Panc1 (cell line): ENCODE measurements at regions not wholly inside any gene's neighbourhood (a gene's known extent, or its start where the extent isn't known, plus 50 kb on each side); places are given as distances from the start of the nearest gene placed in this dataset.
"Not testable (repeated sequence)": the region's sequence is repeated elsewhere in the genome, so short reads cannot be mapped to it uniquely, and the experiment has no call there.

Experiments used
- ATAC-seq: fragments of 200-7000 bp; cut with Tn5 transposase; 2 replicates; pipeline ENCODE4 v1.9.1; 2020; ENCODE audit warnings: mild to moderate bottlenecking, moderate library complexity
- BruUV-seq: library from RNA; stranded (reverse); fragments of 400-500 nt; replicated peaks from 2 replicates; lab custom pipeline; 2021; lab: Mats Ljungman, UMichigan
- CTCF ChIA-PET: fragments of 300-600 bp; sonication (Branson Sonifier 250); formaldehyde crosslinking; loops from one replicate; lab custom pipeline; 2022; ENCODE audit warnings: antibody characterized with exemption; lab: Charles Lee
- POLR2A ChIA-PET: fragments of 300-600 bp; sonication (Branson Sonifier 250); formaldehyde crosslinking; loops from one replicate; lab custom pipeline; 2022; ENCODE audit warnings: antibody characterized with exemption; lab: Charles Lee
- DNase-seq: peaks from one replicate; pipeline ENCODE4 v3.0.0-alpha.2; 2010; ENCODE audit warnings: low read depth, low spot score
- H3K27ac ChIP-seq: 2 replicates; pipeline ENCODE4 v1.5.1; 2011; ENCODE audit warnings: mild to moderate bottlenecking, low read length, inconsistent platforms
- H3K27me3 ChIP-seq: fragments of 200-500 bp; sonication (Bioruptor generic); 2 replicates; pipeline ENCODE4 v1.6.0; 2014; ENCODE audit warnings: low read length, inconsistent platforms; ENCODE audit not compliant: control insufficient read depth, insufficient read depth
- H3K36me3 ChIP-seq: fragments of 200-500 bp; sonication (Bioruptor generic); 2 replicates; pipeline ENCODE4 v1.5.1; 2014; ENCODE audit warnings: inconsistent platforms, mild to moderate bottlenecking, low read length, moderate library complexity; ENCODE audit not compliant: control insufficient read depth, insufficient read depth
- H3K4me1 ChIP-seq: 2 replicates; pipeline ENCODE4 v1.5.1; 2011; ENCODE audit warnings: inconsistent platforms, mild to moderate bottlenecking, low read length, moderate library complexity; ENCODE audit not compliant: control insufficient read depth, insufficient read depth
- H3K4me3 ChIP-seq, 2 experiments: 2 replicates each; pipeline ENCODE4 v1.5.1; 2011 to 2012; ENCODE audit warnings: low read depth in 2 of 2, low read length in 2 of 2, mild to moderate bottlenecking in 2 of 2, inconsistent platforms in 1 of 2, moderate library complexity in 1 of 2
- H3K9me3 ChIP-seq: fragments of 200-500 bp; sonication (Bioruptor generic); 2 replicates; pipeline ENCODE4 v1.5.1; 2014; ENCODE audit warnings: low read depth, mild to moderate bottlenecking, inconsistent platforms, low read length, moderate library complexity; ENCODE audit not compliant: control insufficient read depth, insufficient read depth
- CTCF ChIP-seq: fragments of 450-650 bp; IDR thresholded peaks from 2 replicates; pipeline ENCODE4 v1.5.1; 2017; ENCODE audit warnings: mild to moderate bottlenecking
- in situ Hi-C: cut with HindIII; loops from 2 replicates; pipeline ENCODE4 v1.10.0; 2016; ENCODE audit warnings: low sequenced_read_pairs, low pct_unique_long_range_greater_than_20kb
- intact Hi-C: fragments of 100-400 bp; cut with micrococcal nuclease; formaldehyde crosslinking; loops from one replicate; pipeline ENCODE4 v1.10.0; 2022; ENCODE audit not compliant: unreplicated experiment

- POLR2A ChIA-PET, intact Hi-C loops, H3K4me1 ChIP-seq, CTCF ChIA-PET, H3K27ac ChIP-seq, H3K27me3 ChIP-seq, ATAC-seq, BruUV-seq, DNase-seq, H3K36me3 ChIP-seq, H3K9me3 ChIP-seq, in situ Hi-C loops: not testable (repeated sequence)
- peak overlapping the region in 1 of 2 experiments; percentile 39; a peak in 2 of 4 replicates for H3K4me3 ChIP-seq
Measured at GRCh38 chr15:85234450-85235196, 145.8 kb upstream of the AKAP13 start.

GRCh38 chr15:85244056-85244455 is 136.3 kb upstream of the AKAP13 start:
- H3K4me3 ChIP-seq, DNase-seq, in situ Hi-C loops, POLR2A ChIA-PET, CTCF ChIA-PET, BruUV-seq, ATAC-seq, H3K4me1 ChIP-seq, H3K9me3 ChIP-seq, H3K36me3 ChIP-seq, H3K27me3 ChIP-seq, H3K27ac ChIP-seq, intact Hi-C loops: not testable (repeated sequence)

- ATAC-seq, H3K36me3 ChIP-seq, CTCF ChIA-PET, H3K4me3 ChIP-seq, in situ Hi-C loops, H3K4me1 ChIP-seq, DNase-seq, intact Hi-C loops, BruUV-seq, H3K27ac ChIP-seq, H3K9me3 ChIP-seq, H3K27me3 ChIP-seq: not testable (repeated sequence)
- TF ChIP-seq CTCF = peak; percentile 43
- POLR2A ChIA-PET = interaction anchor here (0.7 kb wide), 1 partner anchor 80 kb away, joined by 4 read pairs; no protein-coding TSS in a partner anchor
Measured at GRCh38 chr15:85250938-85251542, 129.4 kb upstream of the AKAP13 start.

- CTCF ChIA-PET, H3K4me1 ChIP-seq, POLR2A ChIA-PET, in situ Hi-C loops, H3K36me3 ChIP-seq, H3K27ac ChIP-seq, DNase-seq, H3K4me3 ChIP-seq, H3K9me3 ChIP-seq, H3K27me3 ChIP-seq, BruUV-seq, intact Hi-C loops: not testable (repeated sequence)
- peak; percentile 86 for ATAC-seq
Measured at GRCh38 chr15:85253196-85253915, 127.0 kb upstream of the AKAP13 start.

- H3K4me1 ChIP-seq, H3K4me3 ChIP-seq, H3K36me3 ChIP-seq, H3K9me3 ChIP-seq, CTCF ChIA-PET, ATAC-seq, DNase-seq, BruUV-seq, intact Hi-C loops, H3K27me3 ChIP-seq, POLR2A ChIA-PET, H3K27ac ChIP-seq, in situ Hi-C loops: not testable (repeated sequence)
Measured at GRCh38 chr15:85254961-85255360, 125.4 kb upstream of the AKAP13 start.

GRCh38 chr15:85255502-85255901 is 124.9 kb upstream of the AKAP13 start:
- in situ Hi-C loops, H3K27me3 ChIP-seq, intact Hi-C loops, POLR2A ChIA-PET, H3K4me3 ChIP-seq, DNase-seq, H3K36me3 ChIP-seq, H3K4me1 ChIP-seq, ATAC-seq, BruUV-seq, H3K9me3 ChIP-seq, CTCF ChIA-PET, H3K27ac ChIP-seq: not testable (repeated sequence)
